CD4-positive, alpha-beta T cell (primary cell): ENCODE measurements at regions not wholly inside any gene's neighbourhood (a gene's known extent, or its start where the extent isn't known, plus 50 kb on each side); places are given as distances from the start of the nearest gene placed in this dataset.

Source experiments
- ATAC-seq: fragments of 200-7000 bp; cut with Tn5 transposase; one replicate; pipeline ENCODE4 v1.10.0; 2022; ENCODE audit warnings: mild to moderate bottlenecking; ENCODE audit not compliant: poor library complexity
- CTCF ChIA-PET: fragments of 350-600 bp; sonication (Branson Sonifier 250); formaldehyde crosslinking; loops from one replicate; lab custom pipeline; 2021; ENCODE audit warnings: antibody characterized with exemption, inconsistent platforms; lab: Charles Lee
- POLR2A ChIA-PET: fragments of 350-600 bp; sonication (Branson Sonifier 250); formaldehyde crosslinking; loops from one replicate; lab custom pipeline; 2021; ENCODE audit warnings: antibody characterized with exemption, inconsistent platforms; lab: Charles Lee
- DNase-seq, 14 experiments: peaks; one replicate each; pipeline ENCODE4 v3.0.0-alpha.2; 2013 to 2020; ENCODE audit warnings: mixed read lengths in 2 of 14
- H3K27ac ChIP-seq, 2 donors: one replicate each; pipeline versions ENCODE4 v1.5.1 to v1.7.0; 2013; ENCODE audit warnings: low read length in 2 of 2, low read depth in 1 of 2, mild to moderate bottlenecking in 1 of 2
- H3K27me3 ChIP-seq, 2 experiments: 1 replicate in 1 of 2; 2 replicates in 1 of 2; pipeline versions ENCODE4 v1.6.1 to v1.7.0; 2013; ENCODE audit warnings: low read length in 2 of 2, control low read depth in 1 of 2, mild to moderate bottlenecking in 1 of 2, moderate library complexity in 1 of 2; ENCODE audit not compliant: insufficient read depth in 2 of 2, control insufficient read depth in 1 of 2
- H3K36me3 ChIP-seq: one replicate; pipeline ENCODE4 v1.6.1; 2013; ENCODE audit warnings: low read length, control low read depth; ENCODE audit not compliant: insufficient read depth
- H3K4me1 ChIP-seq: one replicate; pipeline ENCODE4 v1.6.1; 2013; ENCODE audit warnings: low read length, control low read depth; ENCODE audit not compliant: insufficient read depth
- H3K4me3 ChIP-seq: one replicate; pipeline ENCODE4 v1.5.1; 2013; ENCODE audit warnings: mild to moderate bottlenecking, low read length, moderate library complexity
- H3K9me3 ChIP-seq, 2 experiments: 1 replicate in 1 of 2; 2 replicates in 1 of 2; pipeline versions ENCODE4 v1.6.1 to v1.7.0; 2013; ENCODE audit warnings: low read length in 2 of 2, mild to moderate bottlenecking in 2 of 2, control low read depth in 1 of 2, moderate library complexity in 1 of 2; ENCODE audit not compliant: control insufficient read depth in 1 of 2, insufficient read depth in 1 of 2
- H3K27ac Mint-ChIP-seq: one replicate; pipeline ENCODE4 v1.8.0; 2020; ENCODE audit warnings: mixed read lengths
- H3K27me3 Mint-ChIP-seq: one replicate; pipeline ENCODE4 v1.8.0; 2021; ENCODE audit warnings: mixed read lengths
- H3K36me3 Mint-ChIP-seq: one replicate; pipeline ENCODE4 v1.8.0; 2021; ENCODE audit warnings: low read depth, mixed read lengths
- H3K4me1 Mint-ChIP-seq: one replicate; pipeline ENCODE4 v1.8.0; 2021; ENCODE audit warnings: low read depth, mixed read lengths
- H3K4me3 Mint-ChIP-seq: one replicate; pipeline ENCODE4 v1.8.0; 2020; ENCODE audit warnings: mild to moderate bottlenecking, mixed read lengths
- H3K9me3 Mint-ChIP-seq: one replicate; pipeline ENCODE4 v1.8.0; 2020; ENCODE audit warnings: mixed read lengths
- CTCF ChIP-seq: fragments of 200-600 bp; IDR thresholded peaks from one replicate; pipeline ENCODE4 v1.8.0; 2022; ENCODE audit warnings: antibody characterized with exemption, mild to moderate bottlenecking
- intact Hi-C, 2 experiments: fragments of 100-400 bp; cut with DNase I in 1 of 2; cut with micrococcal nuclease in 1 of 2; formaldehyde crosslinking; loops; one replicate each; pipeline versions ENCODE4 v1.15.1 to v1.9.0; 2023 to 2025; cut with DNase I, micrococcal nuclease

- H3K4me3 ChIP-seq = no peak overlapping the region
- no peaks in the 10 kb centered on the region for H3K27me3 ChIP-seq
- no peaks in the 10 kb centered on the region for H3K36me3 ChIP-seq
- H3K36me3 Mint-ChIP-seq = no peaks in the 10 kb centered on the region
- no peak for ATAC-seq
- H3K9me3 ChIP-seq = no peaks in the 10 kb centered on the region
- no peak for TF ChIP-seq CTCF
- no peak overlapping the region for H3K27ac Mint-ChIP-seq
- H3K4me3 Mint-ChIP-seq = no peak overlapping the region
- no peak overlapping the region for H3K27ac ChIP-seq
- peaks cover 2% of the 10 kb centered on the region for H3K9me3 Mint-ChIP-seq
- ChIA-PET CTCF (no interaction called here), POLR2A (no interaction called here)
- no peaks in the 10 kb centered on the region for H3K4me1 Mint-ChIP-seq
- no peaks in the 10 kb centered on the region for H3K27me3 Mint-ChIP-seq
- no peak for DNase-seq
- intact Hi-C loops = no loop called here
- no peaks in the 10 kb centered on the region for H3K4me1 ChIP-seq
Observed at GRCh38 chr5:106956187-106956586, 714.5 kb downstream of the EFNA5 start.

- Mint-ChIP-seq H3K9me3 (peaks cover 3% of the 10 kb centered on the region), H3K27me3 (no peaks in the 10 kb centered on the region), H3K4me1 (no peaks in the 10 kb centered on the region), H3K36me3 (no peaks in the 10 kb centered on the region), H3K4me3 (no peak overlapping the region), H3K27ac (no peak overlapping the region)
- ATAC-seq = no peak
- Histone ChIP-seq H3K36me3 (no peaks in the 10 kb centered on the region), H3K4me3 (no peak overlapping the region), H3K9me3 (no peaks in the 10 kb centered on the region), H3K27ac (no peak overlapping the region), H3K4me1 (no peaks in the 10 kb centered on the region), H3K27me3 (no peaks in the 10 kb centered on the region)
- ChIA-PET CTCF (no interaction called here), POLR2A (no interaction called here)
- no peak for DNase-seq
- no peak for TF ChIP-seq CTCF
- intact Hi-C loops = no loop called here
Observed at GRCh38 chr5:106940986-106941385, 729.8 kb downstream of the EFNA5 start.

GRCh38 chr5:106940301-106940846 is 730.4 kb downstream of the EFNA5 start:
- H3K27ac Mint-ChIP-seq = no peak overlapping the region

More at GRCh38 chr5:106940301-106940846, 730.4 kb downstream of the EFNA5 start:
- TF ChIP-seq CTCF = no peak
- Mint-ChIP-seq H3K4me1 (no peaks in the 10 kb centered on the region), H3K9me3 (peaks cover 3% of the 10 kb centered on the region), H3K36me3 (no peaks in the 10 kb centered on the region), H3K4me3 (no peak overlapping the region), H3K27me3 (no peaks in the 10 kb centered on the region)
- ATAC-seq = no peak
- H3K4me3 ChIP-seq = no peak overlapping the region
- ChIA-PET POLR2A (no interaction called here), CTCF (no interaction called here)
- intact Hi-C loops = no loop called here
- H3K9me3 ChIP-seq = no peaks in the 10 kb centered on the region
- no peak for DNase-seq
- H3K27ac ChIP-seq = no peak overlapping the region
- H3K4me1 ChIP-seq = no peaks in the 10 kb centered on the region
- no peaks in the 10 kb centered on the region for H3K36me3 ChIP-seq
- no peaks in the 10 kb centered on the region for H3K27me3 ChIP-seq
